Natural killer cell (primary cell): ENCODE measurements at regions not wholly inside any gene's neighbourhood (a gene's known extent, or its start where the extent isn't known, plus 50 kb on each side); places are given as distances from the start of the nearest gene placed in this dataset.
A peak's percentile ranks its signal among the peaks of the same experiment; 100 is the strongest.

Source experiments
- ATAC-seq, 3 donors: fragments of 150-1000 bp in 2 of 3; fragments of 200-7000 bp in 1 of 3; cut with Tn5 transposase; 1 replicate in 1 of 3; 2 replicates in 2 of 3; pipeline ENCODE4 v1.10.0; 2021; ENCODE audit warnings: mild to moderate bottlenecking in 2 of 3, moderate library complexity in 2 of 3
- DNase-seq, 2 donors: peaks; one replicate each; pipeline versions ENCODE4 v3.0.0 to v3.0.0-alpha.2; 2013 to 2021; ENCODE audit warnings: mixed read lengths in 1 of 2
- H3K27ac ChIP-seq: one replicate; pipeline ENCODE4 v1.5.1; 2013; ENCODE audit warnings: mild to moderate bottlenecking, low read length
- H3K27me3 ChIP-seq: one replicate; pipeline ENCODE4 v1.6.1; 2013; ENCODE audit warnings: low read length; ENCODE audit not compliant: control insufficient read depth, insufficient read depth
- H3K36me3 ChIP-seq: one replicate; pipeline ENCODE4 v1.6.1; 2013; ENCODE audit warnings: low read length; ENCODE audit not compliant: control insufficient read depth, insufficient read depth
- H3K4me1 ChIP-seq: one replicate; pipeline ENCODE4 v1.6.1; 2013; ENCODE audit warnings: low read length; ENCODE audit not compliant: control insufficient read depth, insufficient read depth
- H3K4me3 ChIP-seq: one replicate; pipeline ENCODE4 v1.5.1; 2013; ENCODE audit warnings: low read length
- H3K9me3 ChIP-seq: one replicate; pipeline ENCODE4 v1.6.1; 2013; ENCODE audit warnings: low read length; ENCODE audit not compliant: control insufficient read depth, insufficient read depth
- H3K27ac Mint-ChIP-seq, 2 donors: one replicate each; pipeline ENCODE4 v1.8.0; 2022; ENCODE audit warnings: mild to moderate bottlenecking in 2 of 2, mixed read lengths in 2 of 2, moderate library complexity in 1 of 2
- H3K27me3 Mint-ChIP-seq, 2 donors: one replicate each; pipeline ENCODE4 v1.8.0; 2022; ENCODE audit warnings: low read depth in 2 of 2, mixed read lengths in 2 of 2
- H3K36me3 Mint-ChIP-seq: one replicate; pipeline ENCODE4 v1.8.0; 2022; ENCODE audit warnings: mixed read lengths
- H3K4me1 Mint-ChIP-seq, 2 donors: one replicate each; pipeline ENCODE4 v1.8.0; 2022; ENCODE audit warnings: mixed read lengths in 2 of 2
- H3K4me3 Mint-ChIP-seq: one replicate; pipeline ENCODE4 v1.8.0; 2022; ENCODE audit warnings: mild to moderate bottlenecking, moderate library complexity, mixed read lengths
- H3K9me3 Mint-ChIP-seq, 2 donors: one replicate each; pipeline ENCODE4 v1.8.0; 2022; ENCODE audit warnings: mixed read lengths in 2 of 2
- WGBS: methylation state at CpG from one replicate; pipeline ENCODE4 v1.1.7; 2013; ENCODE audit warnings: missing lambda C conversion rate; ENCODE audit not compliant: insufficient coverage; 5-methylcytosine and 5-hydroxymethylcytosine counted together
- intact Hi-C: fragments of 100-400 bp; cut with micrococcal nuclease; formaldehyde crosslinking; loops from one replicate; pipeline ENCODE4 v1.14.2; 2022
- TF ChIP-seq, protein P1 (sequence below): fragments of 200-600 bp; IDR thresholded peaks from one replicate; pipeline ENCODE4 v1.8.0; 2022; ENCODE audit warnings: antibody characterized with exemption

DNA sequence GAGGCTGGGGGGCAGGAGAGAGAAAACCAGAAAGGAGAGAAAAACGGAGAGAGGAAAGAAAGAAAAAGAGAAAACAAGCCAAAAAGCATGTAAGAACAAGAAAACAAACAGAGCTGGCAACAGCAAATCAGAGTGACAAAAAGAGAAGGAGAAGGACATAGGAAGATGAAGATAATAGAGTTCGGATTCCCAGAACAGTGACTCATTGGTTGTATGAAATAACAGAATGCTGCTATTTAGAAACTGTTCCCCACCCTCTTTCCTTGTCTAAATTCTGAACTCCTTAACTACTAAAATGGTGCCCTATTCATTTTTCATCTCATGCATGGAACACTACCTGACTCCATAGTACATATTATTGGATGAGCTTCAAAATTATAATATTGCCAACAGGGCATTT lies 317.4 kb downstream of the C11orf87 start:
- DNase-seq (no peak), ATAC-seq (no peak)
- no peak overlapping the region for H3K27ac Mint-ChIP-seq
- Histone ChIP-seq H3K27ac (no peak overlapping the region), H3K4me1 (no peaks in the 10 kb centered on the region), H3K27me3 (no peaks in the 10 kb centered on the region), H3K36me3 (no peaks in the 10 kb centered on the region), H3K9me3 (no peaks in the 10 kb centered on the region), H3K4me3 (no peak overlapping the region)
- H3K36me3 Mint-ChIP-seq = no peaks in the 10 kb centered on the region
- WGBS = 76% methylated on average over 2 of the region's 2 CpGs
- H3K27me3 Mint-ChIP-seq = no peaks in the 10 kb centered on the region
- peaks cover 0 to 4% of the 10 kb centered on the region in 2 donors for H3K9me3 Mint-ChIP-seq
- H3K4me3 Mint-ChIP-seq = no peak overlapping the region
- H3K4me1 Mint-ChIP-seq = no peaks in the 10 kb centered on the region
- intact Hi-C loops = no loop called here
- TF ChIP-seq, protein P1, sequence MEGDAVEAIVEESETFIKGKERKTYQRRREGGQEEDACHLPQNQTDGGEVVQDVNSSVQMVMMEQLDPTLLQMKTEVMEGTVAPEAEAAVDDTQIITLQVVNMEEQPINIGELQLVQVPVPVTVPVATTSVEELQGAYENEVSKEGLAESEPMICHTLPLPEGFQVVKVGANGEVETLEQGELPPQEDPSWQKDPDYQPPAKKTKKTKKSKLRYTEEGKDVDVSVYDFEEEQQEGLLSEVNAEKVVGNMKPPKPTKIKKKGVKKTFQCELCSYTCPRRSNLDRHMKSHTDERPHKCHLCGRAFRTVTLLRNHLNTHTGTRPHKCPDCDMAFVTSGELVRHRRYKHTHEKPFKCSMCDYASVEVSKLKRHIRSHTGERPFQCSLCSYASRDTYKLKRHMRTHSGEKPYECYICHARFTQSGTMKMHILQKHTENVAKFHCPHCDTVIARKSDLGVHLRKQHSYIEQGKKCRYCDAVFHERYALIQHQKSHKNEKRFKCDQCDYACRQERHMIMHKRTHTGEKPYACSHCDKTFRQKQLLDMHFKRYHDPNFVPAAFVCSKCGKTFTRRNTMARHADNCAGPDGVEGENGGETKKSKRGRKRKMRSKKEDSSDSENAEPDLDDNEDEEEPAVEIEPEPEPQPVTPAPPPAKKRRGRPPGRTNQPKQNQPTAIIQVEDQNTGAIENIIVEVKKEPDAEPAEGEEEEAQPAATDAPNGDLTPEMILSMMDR = no peak

DNA sequence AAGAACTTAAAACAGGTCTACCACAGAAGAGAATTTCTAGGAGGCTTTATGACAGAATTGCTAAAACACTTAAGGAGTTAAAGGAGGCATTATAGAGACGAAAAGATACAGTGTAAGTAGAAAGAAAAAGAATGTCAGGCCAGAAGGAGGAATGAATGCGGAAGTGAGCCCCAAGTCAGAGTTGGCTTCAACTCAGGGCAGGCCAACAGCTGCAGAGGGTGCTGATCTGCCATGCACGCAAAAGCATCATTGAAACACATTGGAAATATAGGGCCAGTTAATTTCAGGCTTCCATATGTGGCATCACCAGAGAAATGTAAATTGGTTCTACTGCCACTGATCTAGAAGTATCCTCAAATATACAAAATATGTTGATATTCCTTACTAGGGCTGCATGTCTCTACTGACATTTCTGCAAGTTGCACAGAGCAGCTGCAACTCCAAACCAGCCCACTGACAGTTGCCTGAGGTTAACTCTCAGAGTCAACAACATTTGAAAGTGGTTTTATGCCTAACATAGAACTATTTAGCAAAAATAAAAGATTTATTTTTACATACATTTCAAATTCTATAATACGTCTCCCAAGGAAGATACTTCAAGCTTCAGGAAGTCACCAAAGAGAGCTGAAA lies 324.1 kb downstream of the C11orf87 start:
- H3K4me1 ChIP-seq = no peaks in the 10 kb centered on the region
- no peak overlapping the region for H3K4me3 ChIP-seq
- Mint-ChIP-seq H3K27me3 (peaks cover 0 to 3% of the 10 kb centered on the region in 2 donors), H3K4me3 (no peak overlapping the region), H3K27ac (no peak overlapping the region), H3K9me3 (peaks cover 4 to 6% of the 10 kb centered on the region in 2 donors), H3K4me1 (no peaks in the 10 kb centered on the region), H3K36me3 (no peaks in the 10 kb centered on the region)
- TF ChIP-seq, protein P1 = no peak
- intact Hi-C loops = no loop called here
- H3K27me3 ChIP-seq = no peaks in the 10 kb centered on the region
- DNase-seq = no peak
- H3K36me3 ChIP-seq = no peaks in the 10 kb centered on the region
- WGBS = 90% methylated on average over 3 of the region's 4 CpGs
- ATAC-seq = no peak
- H3K9me3 ChIP-seq = no peaks in the 10 kb centered on the region
- H3K27ac ChIP-seq = no peak overlapping the region

DNA sequence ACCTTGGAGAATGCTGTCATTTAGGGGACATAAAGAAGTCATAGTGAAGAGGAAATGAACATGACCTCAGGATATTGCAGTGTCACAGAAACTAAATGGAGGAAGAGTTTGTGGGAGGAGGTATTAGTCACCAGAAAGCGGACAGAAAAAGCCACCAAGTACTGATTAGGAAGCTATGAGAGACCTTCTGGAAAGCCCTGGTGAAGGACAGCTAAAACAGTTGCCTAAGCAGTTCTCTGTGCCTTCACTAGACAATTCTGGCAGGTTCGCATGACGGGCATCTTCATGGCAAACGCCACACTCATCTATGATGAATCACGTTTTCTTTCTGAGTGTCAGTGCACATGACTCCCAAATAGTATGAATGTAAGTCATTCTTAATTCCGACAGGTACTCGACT lies 325.8 kb downstream of the C11orf87 start:
- H3K27ac ChIP-seq = no peak overlapping the region
- H3K27me3 ChIP-seq = no peaks in the 10 kb centered on the region
- no peaks in the 10 kb centered on the region for H3K36me3 ChIP-seq
- peak in 1 of 3 donors; percentile 27 for ATAC-seq
- WGBS = 78% methylated on average over 7 of the region's 7 CpGs
- H3K9me3 ChIP-seq = no peaks in the 10 kb centered on the region
- Mint-ChIP-seq H3K27me3 (peaks cover 0 to 3% of the 10 kb centered on the region in 2 donors), H3K4me1 (no peaks in the 10 kb centered on the region), H3K4me3 (no peak overlapping the region), H3K36me3 (no peaks in the 10 kb centered on the region), H3K9me3 (peaks cover 4 to 6% of the 10 kb centered on the region in 2 donors), H3K27ac (no peak overlapping the region)
- no peak overlapping the region for H3K4me3 ChIP-seq
- intact Hi-C loops = no loop called here
- TF ChIP-seq, protein P1 = no peak
- H3K4me1 ChIP-seq = no peaks in the 10 kb centered on the region
- no peak for DNase-seq

DNA sequence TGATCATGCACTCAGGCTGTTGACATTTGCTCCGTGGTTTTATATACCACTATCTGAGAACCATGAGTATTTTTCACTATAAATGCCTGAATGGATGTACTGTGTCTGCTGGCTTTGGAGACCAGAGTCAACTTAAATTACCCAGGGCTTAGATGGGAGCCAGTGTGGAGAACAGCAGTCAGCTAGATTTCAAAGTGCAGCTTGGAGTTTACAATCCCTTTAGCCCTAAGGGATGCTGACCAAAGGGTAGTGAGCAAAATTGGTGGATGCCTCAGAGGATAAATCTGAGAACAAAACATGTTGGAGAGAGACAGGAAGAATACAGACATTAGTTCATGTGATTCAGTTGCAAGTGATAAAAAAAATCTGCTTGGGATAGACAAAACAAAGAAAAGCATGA lies 327.5 kb downstream of the C11orf87 start:
- no peak for ATAC-seq
- Histone ChIP-seq H3K4me3 (no peak overlapping the region), H3K9me3 (no peaks in the 10 kb centered on the region), H3K27ac (no peak overlapping the region), H3K27me3 (no peaks in the 10 kb centered on the region), H3K36me3 (no peaks in the 10 kb centered on the region), H3K4me1 (no peaks in the 10 kb centered on the region)
- Mint-ChIP-seq H3K36me3 (no peaks in the 10 kb centered on the region), H3K27me3 (peaks cover 0 to 3% of the 10 kb centered on the region in 2 donors), H3K9me3 (peaks cover 4 to 6% of the 10 kb centered on the region in 2 donors), H3K27ac (no peak overlapping the region), H3K4me1 (no peaks in the 10 kb centered on the region), H3K4me3 (no peak overlapping the region)
- intact Hi-C loops = no loop called here
- WGBS = 45% methylated on average over 1 of the region's 1 CpG
- no peak for DNase-seq
- TF ChIP-seq, protein P1 = no peak
